Middle frontal gyrus (tissue), 1 donor: ENCODE measurements at regions not wholly inside any gene's neighbourhood (a gene's known extent, or its start where the extent isn't known, plus 50 kb on each side); places are given as distances from the start of the nearest gene placed in this dataset.

Experiments
- DNase-seq: peaks from one replicate; pipeline ENCODE4 v3.0.0-alpha.2; 2015; ENCODE audit warnings: low spot score; ENCODE audit errors: extremely low spot score

DNA sequence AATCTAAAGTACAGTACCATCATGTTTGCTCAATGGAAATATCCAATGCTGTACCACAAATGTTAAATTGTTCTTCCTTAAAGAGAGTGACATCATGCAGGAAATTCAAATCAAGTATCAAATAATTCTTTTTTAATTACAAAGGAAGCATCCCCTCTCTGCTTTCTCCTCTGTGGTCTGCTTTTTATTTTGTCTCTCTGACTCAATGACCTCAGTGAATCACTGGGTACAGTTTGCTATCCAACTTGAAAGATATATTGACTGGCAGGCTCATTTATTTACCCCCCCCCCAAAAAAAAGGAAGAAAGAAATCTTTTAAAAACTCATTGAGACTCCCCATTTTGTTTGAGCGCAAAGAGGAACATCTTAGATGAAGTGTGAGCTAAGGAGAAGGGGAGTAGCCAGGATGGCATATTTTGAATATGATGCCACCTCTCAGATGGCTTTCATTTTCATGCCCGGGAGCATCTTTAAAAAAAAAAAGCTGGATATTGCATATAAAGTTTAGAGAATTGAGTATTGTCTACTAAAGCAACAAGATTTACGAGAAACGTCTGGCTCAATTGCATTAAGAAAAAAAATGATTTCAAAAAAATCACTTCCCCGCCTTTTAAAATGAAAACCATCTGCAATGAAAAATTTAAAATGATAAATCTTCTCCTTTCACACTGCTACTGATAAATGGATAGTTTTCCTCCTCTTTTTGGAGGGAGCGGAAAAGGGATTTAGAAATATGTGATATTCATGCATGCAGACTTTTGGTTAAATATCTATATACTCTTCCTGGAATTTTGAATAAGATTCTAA is 307.1 kb upstream of the DPH6 start:
- DNase-seq = no peak

DNA sequence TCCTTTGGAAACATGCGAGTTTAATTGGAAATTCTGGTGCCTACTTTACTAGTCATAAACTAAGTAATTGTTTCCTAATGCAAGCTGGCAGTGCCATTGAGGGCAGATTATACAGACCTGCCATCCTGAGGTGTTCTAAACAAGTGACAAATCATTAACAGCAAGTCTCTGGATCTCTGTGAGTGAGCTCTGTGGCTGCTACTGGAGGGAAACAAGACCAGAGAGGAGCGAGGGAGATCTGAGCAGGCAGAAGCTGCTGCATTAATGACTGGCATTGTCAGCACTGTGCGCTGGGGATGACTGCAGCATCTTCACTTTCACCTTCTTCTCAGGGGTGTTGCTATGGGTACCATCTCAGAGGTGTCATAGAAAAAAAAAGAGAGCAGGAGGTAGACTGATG is 308.4 kb upstream of the DPH6 start:
- no peak for DNase-seq

DNA sequence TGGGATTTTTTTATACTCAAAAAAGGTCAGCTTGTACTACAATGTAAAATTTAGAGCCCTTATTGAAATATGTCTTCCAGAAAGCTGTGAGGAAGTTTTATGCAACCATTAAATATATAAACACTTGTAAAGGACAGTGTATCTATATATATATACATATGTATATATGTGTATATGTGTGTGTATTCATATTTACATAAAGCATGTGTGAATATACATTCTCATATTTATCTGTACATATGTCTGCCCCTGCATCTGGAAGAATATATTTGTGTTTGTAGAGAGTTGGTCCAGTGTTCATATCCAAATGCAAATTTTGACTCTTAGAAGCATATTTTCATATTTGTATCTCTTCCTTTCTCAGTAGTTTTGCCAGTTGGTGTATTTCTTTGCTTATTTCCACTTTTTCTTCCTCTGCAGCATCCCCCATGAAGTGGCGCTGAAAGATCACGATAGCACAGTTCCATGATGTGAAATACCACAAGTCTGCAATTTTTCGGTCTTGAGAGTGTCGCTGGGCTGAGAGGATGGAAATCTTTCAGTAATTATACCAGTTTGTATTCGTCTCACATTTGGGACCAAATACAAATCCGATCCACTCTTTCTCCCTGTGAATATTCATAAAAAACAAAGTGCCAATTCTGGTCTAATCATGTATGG is 311.7 kb upstream of the DPH6 start:
- no peak for DNase-seq

DNA sequence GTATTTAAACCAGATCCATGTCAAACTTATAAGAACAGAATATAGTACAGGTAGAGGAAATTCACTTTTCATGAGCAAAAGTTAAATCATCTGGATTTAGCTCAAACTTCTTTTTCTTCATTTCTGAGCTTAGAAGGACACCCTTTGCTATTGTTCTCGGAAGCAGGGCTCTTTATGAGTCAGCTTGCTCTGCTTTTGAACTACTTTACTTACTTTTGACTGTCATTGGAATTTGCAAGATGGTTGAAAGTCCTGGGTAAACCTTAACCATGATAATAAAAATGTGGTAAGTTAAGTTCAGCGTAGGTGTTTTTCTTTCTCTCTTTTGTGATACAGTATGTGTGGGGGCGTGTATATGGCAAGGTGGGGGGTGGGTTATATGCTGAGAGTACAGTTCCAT is 312.7 kb upstream of the DPH6 start:
- no peak for DNase-seq

DNA sequence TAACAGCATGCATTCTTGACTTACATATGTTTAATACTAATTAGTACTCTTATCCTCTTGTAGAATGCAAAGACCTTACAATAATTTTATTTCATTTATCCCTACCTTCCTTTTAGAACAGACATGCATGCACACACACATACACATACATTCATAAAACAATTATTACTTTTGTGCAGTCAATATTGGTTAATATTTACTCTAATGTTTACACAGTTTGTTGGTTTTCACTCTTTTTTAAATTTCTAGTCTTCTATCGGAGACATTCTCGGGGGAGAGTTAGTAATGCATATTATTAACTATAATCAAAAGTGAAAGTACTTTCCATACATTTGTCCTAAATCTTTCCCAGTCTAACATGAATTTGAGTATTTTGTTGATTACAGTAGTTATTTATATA is 317.7 kb upstream of the DPH6 start:
- no peak for DNase-seq

DNA sequence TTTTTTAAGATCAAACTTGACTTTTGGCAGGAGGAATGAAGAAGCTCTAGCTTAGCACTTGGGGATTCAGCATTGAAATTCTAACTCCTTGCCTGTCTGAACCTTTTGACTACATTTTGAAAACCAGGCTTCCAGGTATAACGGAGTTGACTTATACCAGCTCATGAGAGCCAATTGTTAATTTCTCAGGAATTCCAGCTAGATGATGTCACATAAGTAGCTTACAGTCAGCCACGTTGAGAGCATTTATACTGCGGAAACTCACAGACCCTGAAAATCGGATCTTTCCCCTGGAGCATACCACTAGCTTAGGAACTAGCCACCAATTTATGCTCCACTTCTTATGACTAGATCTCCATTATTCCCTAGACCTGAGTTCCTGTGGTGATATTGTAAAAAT is 321.4 kb upstream of the DPH6 start:
- no peak for DNase-seq

DNA sequence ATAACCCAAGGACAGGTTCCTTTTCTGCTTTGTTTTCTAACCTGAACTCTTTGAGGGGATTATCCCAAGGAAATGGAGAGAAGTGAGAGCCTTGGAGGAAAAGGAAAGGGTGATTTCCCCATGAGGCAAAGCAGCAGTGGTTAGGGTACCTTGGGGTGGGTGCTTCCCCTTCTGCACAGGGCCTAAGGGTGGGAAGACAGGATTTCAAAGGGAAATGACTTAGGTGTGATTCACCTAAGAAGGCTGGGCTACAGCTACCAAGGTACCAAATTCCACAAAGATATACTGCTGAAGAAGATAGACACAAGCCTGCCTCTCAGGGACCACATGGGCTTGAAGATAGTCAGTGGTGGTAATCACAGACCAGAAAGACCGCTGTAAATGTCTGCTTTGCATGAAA is 325.3 kb upstream of the DPH6 start:
- no peak for DNase-seq

DNA sequence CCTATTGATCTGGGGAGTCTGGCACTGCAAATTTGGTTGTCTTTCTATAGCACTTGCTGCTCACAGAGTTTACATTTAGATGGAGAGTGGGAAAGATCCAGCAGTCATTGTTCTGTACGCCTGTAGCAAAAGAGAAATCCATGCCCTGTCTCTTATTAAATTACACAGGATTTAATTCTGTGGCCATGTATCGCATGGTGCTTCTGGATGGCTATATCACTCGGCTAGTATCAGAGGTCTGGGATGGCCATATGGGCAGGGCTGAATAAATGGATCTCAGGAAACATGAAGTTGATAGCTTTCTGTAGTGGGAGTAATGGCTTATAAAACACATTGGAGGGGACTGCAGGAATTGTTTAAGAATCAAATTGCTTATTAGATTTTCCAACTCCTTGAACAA is 325.8 kb upstream of the DPH6 start:
- no peak for DNase-seq

DNA sequence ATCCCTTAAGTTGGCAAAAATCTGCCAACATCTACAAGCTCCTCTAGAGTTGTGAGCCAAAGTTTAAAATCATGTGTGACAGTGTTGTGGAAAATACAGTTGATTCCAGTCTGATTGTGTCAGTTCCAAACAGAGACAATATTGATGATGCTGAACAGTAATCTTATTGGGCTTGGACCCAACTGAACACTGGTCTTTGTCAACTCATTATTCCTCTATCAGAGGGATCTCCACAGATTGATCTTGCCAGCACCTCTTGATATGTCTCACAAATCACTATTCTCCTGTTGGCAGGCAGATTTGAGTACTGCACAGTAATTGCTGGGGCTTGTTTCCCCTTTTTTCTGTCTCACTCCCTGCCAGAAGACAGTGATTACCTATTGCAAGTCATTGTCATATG is 326.6 kb upstream of the DPH6 start:
- DNase-seq = no peak

DNA sequence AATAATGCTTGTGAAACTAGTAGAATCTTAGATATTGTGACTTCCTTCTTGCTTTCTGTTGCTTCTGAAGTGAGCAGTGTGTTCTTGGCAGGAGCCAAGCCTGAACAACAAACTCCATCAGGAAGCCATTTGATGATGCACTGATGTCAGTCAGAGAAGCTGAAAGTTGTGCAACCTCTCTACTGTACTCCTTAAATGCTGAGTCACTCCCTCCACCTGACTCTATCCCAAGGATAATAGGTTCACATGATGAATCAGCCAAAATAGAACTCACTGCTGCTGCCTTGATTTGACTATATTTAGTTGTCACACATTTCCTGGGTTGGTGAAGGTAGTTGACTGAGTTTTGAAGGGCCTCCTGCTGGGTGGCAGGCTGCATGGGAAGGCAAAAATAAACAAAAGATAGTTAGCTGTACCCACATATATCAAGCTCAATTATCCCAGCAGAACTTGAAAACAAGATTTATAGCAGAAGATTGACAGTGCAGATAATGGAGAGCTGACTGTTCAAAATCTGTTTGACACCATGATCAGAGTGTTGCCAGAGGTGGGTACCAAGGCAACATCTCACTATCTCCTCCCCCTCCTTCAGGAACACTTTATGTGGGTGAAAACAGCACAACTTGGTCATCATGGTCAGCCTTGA is 328.4 kb upstream of the DPH6 start:
- no peak for DNase-seq

DNA sequence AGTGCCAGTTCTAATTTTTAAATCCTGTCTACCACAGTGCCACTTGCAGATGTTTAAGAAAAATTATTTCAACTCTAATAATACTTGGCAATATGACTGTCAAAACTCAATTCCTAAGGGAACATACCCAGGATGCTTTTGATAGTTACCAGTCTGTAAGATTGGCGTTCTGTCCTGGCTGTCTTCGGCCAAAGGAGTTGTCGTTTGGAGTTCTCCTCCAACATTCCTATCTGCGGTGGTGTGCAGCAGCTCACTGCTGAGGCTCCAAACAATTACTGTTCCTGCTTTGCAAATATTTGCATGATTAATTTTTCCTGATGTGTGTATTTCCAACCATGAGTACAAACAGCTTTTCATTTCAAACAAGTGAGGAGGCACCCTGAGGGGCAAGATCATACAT is 330.8 kb upstream of the DPH6 start:
- DNase-seq = no peak

DNA sequence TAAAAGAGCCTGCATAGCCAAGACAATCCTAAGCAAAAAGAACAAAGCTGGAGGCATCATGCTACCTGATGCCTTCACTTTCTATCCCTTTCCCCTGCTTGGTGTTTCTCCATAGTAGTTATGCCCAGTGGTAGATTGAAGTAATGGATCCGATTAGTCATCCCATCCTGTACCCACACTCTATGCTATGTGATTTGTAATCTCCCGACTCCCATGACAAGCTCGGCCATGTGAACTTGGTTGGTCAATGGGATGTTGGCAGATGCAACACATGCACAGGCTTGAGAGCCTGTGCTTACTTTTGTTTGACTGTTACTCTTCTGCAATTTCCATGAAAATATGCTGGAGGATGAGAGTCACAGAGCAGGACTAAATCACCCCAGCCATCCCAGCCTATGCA is 334.9 kb upstream of the DPH6 start:
- DNase-seq = no peak

DNA sequence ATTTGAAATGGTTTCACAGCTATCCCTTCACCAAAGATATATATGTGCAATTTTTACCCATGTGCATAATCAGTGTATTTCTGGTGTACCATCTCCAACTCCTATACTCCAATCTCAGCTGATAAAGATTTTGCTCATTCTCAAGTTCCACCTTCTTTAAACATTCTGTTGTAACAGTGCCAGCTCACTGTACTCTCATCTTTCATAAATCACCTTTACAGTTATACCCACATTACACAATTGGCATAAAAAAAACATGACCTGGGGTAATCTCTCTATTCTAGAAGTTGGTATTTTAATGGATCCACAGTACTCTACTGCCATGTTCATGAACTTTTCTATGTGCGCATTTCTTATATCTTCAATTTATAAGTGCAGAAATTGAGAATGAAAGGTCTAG is 339.9 kb upstream of the DPH6 start:
- DNase-seq = no peak

DNA sequence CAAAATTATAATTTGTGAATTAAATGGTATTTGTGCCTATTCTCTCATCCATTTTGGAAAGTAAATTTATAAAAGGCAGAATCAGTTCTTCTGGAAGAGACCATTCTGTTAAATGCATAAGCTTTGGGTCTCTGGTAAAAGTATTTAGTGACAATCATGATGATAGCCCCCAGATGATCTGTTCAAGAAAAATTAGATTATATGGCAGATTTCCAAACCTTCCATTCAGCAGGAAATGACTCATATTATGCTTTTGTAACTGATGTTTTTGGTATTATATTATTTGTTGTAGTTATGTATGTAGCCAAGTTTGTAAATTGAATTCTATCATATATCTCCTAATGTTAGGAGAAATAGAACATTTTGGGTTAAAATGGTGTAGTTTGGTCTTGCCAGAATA is 340.8 kb upstream of the DPH6 start:
- no peak for DNase-seq

DNA sequence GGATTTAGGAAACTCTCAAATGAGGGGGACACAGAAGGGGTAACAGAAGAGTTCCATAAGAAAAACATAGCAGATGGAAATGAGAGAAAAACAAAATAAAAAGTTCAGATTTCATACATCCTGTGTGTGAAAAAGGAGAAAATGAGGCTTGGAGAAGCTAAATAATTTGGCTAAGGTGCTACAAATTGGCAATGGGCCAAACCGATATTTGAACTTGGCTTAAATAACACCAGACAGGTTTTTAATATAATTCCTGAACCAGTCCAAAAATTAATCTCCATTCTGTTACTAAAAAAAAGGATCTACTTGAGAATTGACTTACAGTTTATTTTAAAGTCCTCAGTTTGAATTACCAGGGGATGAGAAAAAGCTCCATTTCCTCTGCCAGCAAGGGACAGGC is 342.9 kb upstream of the DPH6 start:
- no peak for DNase-seq

DNA sequence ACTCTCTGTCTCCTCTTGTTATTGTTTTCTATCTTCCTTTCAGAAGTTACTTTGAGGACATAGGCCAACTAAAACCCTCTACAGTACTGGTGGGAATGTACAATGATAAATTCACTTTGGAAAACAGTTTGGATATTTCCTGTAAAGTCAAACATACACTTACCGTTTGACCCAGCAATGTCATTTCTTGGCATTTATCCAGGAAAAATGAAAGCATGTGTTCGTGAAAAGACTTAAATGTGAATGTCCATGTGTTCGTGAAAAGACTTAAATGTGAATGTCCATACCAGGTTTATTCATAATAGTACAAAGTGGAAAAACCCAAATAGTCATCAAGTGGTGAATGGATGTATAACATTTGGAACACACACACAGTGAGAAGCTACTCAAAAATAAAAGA is 361.5 kb upstream of the DPH6 start:
- DNase-seq = no peak

DNA sequence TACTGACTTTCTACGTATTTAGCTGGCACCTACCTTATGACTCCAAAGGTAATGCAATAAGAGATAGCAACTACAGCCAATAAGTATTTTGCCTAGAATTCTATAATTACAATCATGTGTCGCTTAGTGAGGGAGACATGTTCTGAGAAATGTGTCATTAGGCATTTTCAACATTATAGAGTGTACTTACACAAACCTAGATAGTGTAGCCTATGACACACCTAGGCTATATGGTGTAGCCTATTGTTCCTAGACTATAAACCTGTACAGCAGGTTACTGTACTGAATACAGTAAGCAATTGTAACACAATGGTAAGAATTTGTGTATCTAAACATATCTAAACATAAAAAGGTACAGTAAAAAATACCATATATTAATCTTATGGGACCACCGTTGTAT is 363.4 kb upstream of the DPH6 start:
- no peak for DNase-seq

DNA sequence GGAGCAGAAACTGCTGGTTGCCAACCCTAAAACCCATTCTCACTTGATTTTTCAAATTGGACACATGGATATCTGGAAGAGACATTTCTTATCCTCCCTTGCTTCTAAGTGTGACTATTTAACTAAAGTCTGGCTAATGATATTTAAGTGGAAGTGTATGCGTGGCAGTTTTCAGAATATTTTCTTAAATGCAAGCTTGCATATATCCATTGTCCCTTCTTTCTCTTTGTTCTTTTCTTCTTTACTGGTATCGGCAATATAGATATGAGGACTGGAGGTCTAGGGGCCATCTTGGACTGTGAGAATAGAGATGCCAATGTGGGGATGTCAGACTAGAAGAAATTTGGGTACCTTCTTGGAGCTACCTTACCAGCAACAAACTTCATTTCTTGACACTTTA is 364.3 kb upstream of the DPH6 start:
- DNase-seq = no peak

DNA sequence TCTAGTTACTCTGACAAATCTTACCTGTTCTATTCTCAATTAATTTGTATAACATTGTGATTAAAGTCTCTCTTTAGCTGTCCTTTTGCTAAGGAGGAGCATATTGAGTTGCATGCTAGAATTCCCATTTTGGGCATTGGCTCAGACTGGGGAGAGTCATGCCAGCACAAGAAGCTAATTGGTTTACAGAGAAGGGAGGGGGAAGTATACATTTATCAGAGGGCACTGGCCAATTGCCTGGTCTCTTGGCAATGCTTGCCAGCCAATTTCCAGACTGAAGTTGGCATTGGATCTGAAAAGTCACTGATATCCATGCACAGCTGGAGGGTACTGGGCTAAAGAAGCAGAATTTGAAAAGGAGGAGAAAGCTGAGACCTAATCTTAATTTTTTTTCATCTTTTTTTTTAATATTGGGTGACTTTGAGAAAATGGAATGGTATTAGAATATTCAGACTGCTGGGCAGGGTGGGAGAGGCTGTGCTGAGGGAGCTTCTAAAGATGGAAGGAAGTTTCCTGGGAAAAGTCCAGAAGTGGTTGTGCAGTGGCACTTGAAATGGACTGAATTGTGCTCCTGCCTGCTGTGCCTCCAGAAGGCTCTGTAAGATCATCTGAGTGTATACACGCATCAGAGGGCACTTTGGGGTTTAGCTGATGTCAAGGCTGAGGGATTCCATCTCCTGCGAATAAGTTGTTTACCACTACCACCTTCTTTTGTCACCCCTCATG is 365.2 kb upstream of the DPH6 start:
- no peak for DNase-seq

DNA sequence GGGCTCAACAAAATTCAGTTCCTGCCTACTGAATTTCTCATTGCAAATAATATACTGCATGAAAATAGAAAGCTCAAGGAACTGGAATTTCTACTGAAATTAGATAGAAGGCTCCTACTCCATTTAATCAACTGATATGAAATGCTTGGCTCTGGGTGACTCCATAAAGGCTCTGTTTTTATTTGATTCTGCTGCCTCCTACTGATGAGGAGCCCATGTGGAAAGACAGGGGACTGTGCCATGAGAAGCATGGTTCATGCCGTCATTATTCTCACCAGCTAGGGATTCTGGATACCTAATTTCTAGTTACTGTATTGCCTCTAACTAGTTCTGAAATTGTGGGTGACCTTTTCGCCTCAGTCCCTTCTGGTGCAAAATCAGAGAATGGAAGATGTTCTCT is 366.2 kb upstream of the DPH6 start:
- no peak for DNase-seq

DNA sequence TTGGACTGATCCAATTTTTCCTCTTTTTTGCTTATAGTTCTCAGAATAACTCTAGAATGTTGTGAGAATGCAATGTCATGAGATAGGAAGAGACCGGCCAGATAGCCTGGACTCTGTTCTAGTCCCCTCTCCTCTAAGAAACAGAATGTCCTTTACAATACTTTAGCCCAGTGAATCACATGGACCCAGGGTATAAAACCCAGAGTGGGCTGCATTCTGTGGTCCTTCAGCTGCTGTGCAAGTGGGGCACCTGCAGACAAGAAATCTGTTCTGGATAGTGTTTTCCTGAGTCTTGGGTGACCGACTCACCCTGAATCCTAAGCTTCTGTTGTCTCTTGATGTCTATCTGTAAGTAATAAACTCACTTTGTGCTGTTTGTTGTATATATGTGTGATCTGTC is 368.6 kb upstream of the DPH6 start:
- DNase-seq = no peak

DNA sequence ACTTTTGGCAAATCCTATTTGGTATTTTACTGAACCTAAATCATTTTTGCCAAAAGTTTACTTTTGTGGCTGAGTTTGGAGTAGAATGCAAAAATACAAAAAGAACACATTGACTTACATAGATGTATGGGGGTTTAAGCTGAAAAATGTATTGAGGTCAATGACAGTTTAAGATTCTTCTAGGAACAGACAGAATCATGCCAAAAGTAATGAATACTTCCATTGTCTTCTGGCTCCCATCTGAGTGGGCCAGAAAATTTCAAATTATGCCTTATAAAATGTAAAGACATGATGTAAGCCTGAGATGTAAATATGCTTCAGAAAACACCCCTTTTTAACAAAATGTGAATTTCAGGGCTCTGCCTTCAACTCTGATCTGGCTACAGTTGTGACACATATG is 375.1 kb upstream of the DPH6 start:
- DNase-seq = no peak
